ENCODE measurements at regions not wholly inside any gene's neighbourhood (a gene's known extent, or its start where the extent isn't known, plus 50 kb on each side); places are given as distances from the start of the nearest gene placed in this dataset.

GRCh38 chr2:860259-860855, 90.3 kb upstream of the SNTG2 start:
- DNase-seq (ENCODE audit: low read depth): no peak

- no peak for DNase-seq (ENCODE audit: low read depth)
Observed at GRCh38 chr2:858646-859045, 92.0 kb upstream of the SNTG2 start.

GRCh38 chr2:857937-858336, 92.7 kb upstream of the SNTG2 start:
- DNase-seq (ENCODE audit: low read depth): no peak

GRCh38 chr2:857081-857480, 93.6 kb upstream of the SNTG2 start:
- no peak for DNase-seq (ENCODE audit: low read depth)

GRCh38 chr2:856456-856855, 94.2 kb upstream of the SNTG2 start:
- DNase-seq (ENCODE audit: low read depth): no peak

- no peak for DNase-seq (ENCODE audit: low read depth)
Observed at GRCh38 chr2:856041-856440, 94.6 kb upstream of the SNTG2 start.

GRCh38 chr2:855177-855576, 95.5 kb upstream of the SNTG2 start:
- no peak for DNase-seq (ENCODE audit: low read depth)

- DNase-seq (ENCODE audit: low read depth): peak; percentile 19
Observed at GRCh38 chr2:854460-854859, 96.2 kb upstream of the SNTG2 start.

GRCh38 chr2:853203-853870, 97.3 kb upstream of the SNTG2 start:
- DNase-seq (ENCODE audit: low read depth): no peak

GRCh38 chr2:852168-852567, 98.5 kb upstream of the SNTG2 start:
- no peak for DNase-seq (ENCODE audit: low read depth)

GRCh38 chr2:851680-852079, 99.0 kb upstream of the SNTG2 start:
- no peak for DNase-seq (ENCODE audit: low read depth)

GRCh38 chr2:851078-851477, 99.6 kb upstream of the SNTG2 start:
- no peak for DNase-seq (ENCODE audit: low read depth)

- peak; percentile 2 for DNase-seq (ENCODE audit: low read depth)
Observed at GRCh38 chr2:850429-850828, 100.2 kb upstream of the SNTG2 start.

- no peak for DNase-seq (ENCODE audit: low read depth)
Observed at GRCh38 chr2:848099-848498, 102.5 kb upstream of the SNTG2 start.

- no peak for DNase-seq (ENCODE audit: low read depth)
Observed at GRCh38 chr2:847669-848068, 103.0 kb upstream of the SNTG2 start.

GRCh38 chr2:844715-845114, 105.9 kb upstream of the SNTG2 start:
- no peak for DNase-seq (ENCODE audit: low read depth)

- DNase-seq (ENCODE audit: low read depth): no peak
Observed at GRCh38 chr2:842151-842803, 108.4 kb upstream of the SNTG2 start.

GRCh38 chr2:841036-841435, 109.6 kb upstream of the SNTG2 start:
- DNase-seq (ENCODE audit: low read depth): no peak

- DNase-seq (ENCODE audit: low read depth): no peak
Observed at GRCh38 chr2:834233-834632, 116.4 kb upstream of the SNTG2 start.

GRCh38 chr2:833180-833579, 117.5 kb upstream of the SNTG2 start:
- DNase-seq (ENCODE audit: low read depth): no peak

- no peak for DNase-seq (ENCODE audit: low read depth)
Observed at GRCh38 chr2:832635-833034, 118.0 kb upstream of the SNTG2 start.

- DNase-seq (ENCODE audit: low read depth): no peak
Observed at GRCh38 chr2:831622-832021, 119.0 kb upstream of the SNTG2 start.

- no peak for DNase-seq (ENCODE audit: low read depth)
Observed at GRCh38 chr2:831225-831536, 119.5 kb upstream of the SNTG2 start.

Measured in EH (cell line).